Neuron (in vitro differentiated cells): ENCODE measurements at regions not wholly inside any gene's neighbourhood (a gene's known extent, or its start where the extent isn't known, plus 50 kb on each side); places are given as distances from the start of the nearest gene placed in this dataset.

ENCODE experiments used
- H2AFZ ChIP-seq: one replicate; pipeline ENCODE4 v1.6.1; 2013; ENCODE audit warnings: low read depth, mild to moderate bottlenecking, inconsistent platforms, low read length, moderate library complexity
- H3K27me3 ChIP-seq: one replicate; pipeline ENCODE4 v1.6.1; 2013; ENCODE audit warnings: low read length; ENCODE audit not compliant: insufficient read depth
- H3K36me3 ChIP-seq: one replicate; pipeline ENCODE4 v1.6.1; 2013; ENCODE audit warnings: low read length; ENCODE audit not compliant: insufficient read depth
- H3K4me1 ChIP-seq: one replicate; pipeline ENCODE4 v1.6.1; 2013; ENCODE audit warnings: low read length; ENCODE audit not compliant: insufficient read depth
- H3K4me3 ChIP-seq: 2 replicates; pipeline ENCODE4 v1.5.1; 2013; ENCODE audit warnings: mild to moderate bottlenecking, low read length, moderate library complexity
- H3K9me3 ChIP-seq: one replicate; pipeline ENCODE4 v1.6.1; 2013; ENCODE audit warnings: low read length

- Histone ChIP-seq H2AFZ (no peak overlapping the region), H3K9me3 (peaks cover 4% of the 10 kb centered on the region), H3K27me3 (no peaks in the 10 kb centered on the region), H3K4me3 (no peak overlapping the region), H3K4me1 (peaks cover 5% of the 10 kb centered on the region), H3K36me3 (no peaks in the 10 kb centered on the region)
These were observed 281.2 kb upstream of the SGK1 start for GRCh38 chr6:134599079-134599478.

GRCh38 chr6:134596191-134596590 is 278.3 kb upstream of the SGK1 start:
- Histone ChIP-seq H3K4me1 (peaks cover 18% of the 10 kb centered on the region), H2AFZ (no peak overlapping the region), H3K9me3 (peaks cover 4% of the 10 kb centered on the region), H3K36me3 (no peaks in the 10 kb centered on the region), H3K4me3 (no peak overlapping the region), H3K27me3 (no peaks in the 10 kb centered on the region)

- H3K36me3 ChIP-seq, result no peaks in the 10 kb centered on the region
These were observed 277.0 kb upstream of the SGK1 start for GRCh38 chr6:134594881-134595280.

DNA sequence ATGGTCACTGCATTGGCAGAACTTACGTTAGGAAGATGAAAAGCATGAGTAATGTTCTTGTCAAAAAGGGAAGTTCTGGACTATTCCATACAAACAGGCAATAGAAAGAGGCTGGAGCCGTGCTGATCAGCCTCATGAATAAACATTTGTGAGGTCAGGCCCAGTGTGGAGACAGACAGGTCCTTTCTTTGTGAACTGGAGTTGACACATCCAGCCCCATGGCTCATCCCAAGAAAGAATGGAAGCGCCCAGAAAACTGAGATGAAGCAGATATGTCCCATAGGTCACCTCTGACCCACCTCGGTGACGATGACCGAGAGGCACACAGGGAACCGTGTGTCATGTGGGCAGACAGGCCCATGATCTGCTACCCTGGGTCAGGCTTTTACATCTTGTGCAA is 276.0 kb upstream of the SGK1 start:
- no peaks in the 10 kb centered on the region for H3K36me3 ChIP-seq
- no peaks in the 10 kb centered on the region for H3K27me3 ChIP-seq
- peaks cover 18% of the 10 kb centered on the region for H3K4me1 ChIP-seq
- H3K4me3 ChIP-seq, result no peak overlapping the region
- no peaks in the 10 kb centered on the region for H3K9me3 ChIP-seq
- peak overlapping the region; percentile 32 for H2AFZ ChIP-seq

More at GRCh38 chr6:134594881-134595280, 277.0 kb upstream of the SGK1 start:
- Histone ChIP-seq H2AFZ (no peak overlapping the region), H3K27me3 (no peaks in the 10 kb centered on the region), H3K4me3 (no peak overlapping the region), H3K4me1 (peaks cover 18% of the 10 kb centered on the region), H3K9me3 (no peaks in the 10 kb centered on the region)

DNA sequence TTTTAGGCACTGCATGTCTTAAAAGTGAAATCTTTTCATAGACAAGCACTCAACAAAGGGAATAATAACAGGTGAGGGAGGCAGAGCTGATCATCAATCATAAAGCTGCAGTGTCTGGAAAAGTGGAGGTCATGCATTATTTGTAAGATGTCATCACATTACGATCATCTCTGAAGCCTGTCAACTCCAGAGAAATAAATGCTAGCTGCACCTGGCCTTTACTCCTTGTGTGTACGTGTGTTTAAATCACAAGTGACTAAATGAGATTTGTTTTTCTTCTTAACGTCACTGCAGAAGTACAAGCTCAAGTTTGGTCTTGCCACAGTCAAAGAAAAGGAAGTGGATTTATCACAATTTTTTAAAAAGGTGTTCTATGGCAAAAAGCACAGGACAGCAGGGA is 275.5 kb upstream of the SGK1 start:
- Histone ChIP-seq H2AFZ (peak overlapping the region; percentile 32), H3K4me1 (peaks cover 18% of the 10 kb centered on the region), H3K4me3 (no peak overlapping the region), H3K36me3 (no peaks in the 10 kb centered on the region), H3K27me3 (no peaks in the 10 kb centered on the region), H3K9me3 (no peaks in the 10 kb centered on the region)

DNA sequence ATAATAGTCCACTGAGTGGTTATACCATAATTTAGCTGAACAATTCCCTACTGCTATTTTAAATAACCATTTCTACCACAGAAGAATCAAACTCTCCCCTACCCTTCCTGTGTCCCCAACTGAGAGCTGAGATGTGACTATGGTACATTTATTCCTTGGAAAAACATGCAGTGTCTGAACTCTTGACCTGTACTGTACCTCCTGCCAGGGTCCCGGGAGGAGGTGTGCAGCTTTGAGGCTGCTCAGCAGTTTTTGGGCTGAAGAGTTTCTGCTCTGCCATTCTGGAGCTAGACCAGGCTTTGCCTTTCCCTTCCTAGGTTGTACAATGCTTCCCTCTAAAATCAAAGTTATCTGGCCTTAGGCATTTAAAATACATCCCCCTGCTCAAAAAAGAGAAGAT is 275.1 kb upstream of the SGK1 start:
- Histone ChIP-seq H3K4me1 (peaks cover 18% of the 10 kb centered on the region), H3K4me3 (no peak overlapping the region), H3K27me3 (no peaks in the 10 kb centered on the region), H2AFZ (no peak overlapping the region), H3K36me3 (no peaks in the 10 kb centered on the region), H3K9me3 (no peaks in the 10 kb centered on the region)

- Histone ChIP-seq H2AFZ (no peak overlapping the region), H3K4me3 (no peak overlapping the region), H3K4me1 (peaks cover 22% of the 10 kb centered on the region), H3K9me3 (no peaks in the 10 kb centered on the region), H3K36me3 (no peaks in the 10 kb centered on the region), H3K27me3 (no peaks in the 10 kb centered on the region)
These were observed 272.5 kb upstream of the SGK1 start for GRCh38 chr6:134590449-134590848.

DNA sequence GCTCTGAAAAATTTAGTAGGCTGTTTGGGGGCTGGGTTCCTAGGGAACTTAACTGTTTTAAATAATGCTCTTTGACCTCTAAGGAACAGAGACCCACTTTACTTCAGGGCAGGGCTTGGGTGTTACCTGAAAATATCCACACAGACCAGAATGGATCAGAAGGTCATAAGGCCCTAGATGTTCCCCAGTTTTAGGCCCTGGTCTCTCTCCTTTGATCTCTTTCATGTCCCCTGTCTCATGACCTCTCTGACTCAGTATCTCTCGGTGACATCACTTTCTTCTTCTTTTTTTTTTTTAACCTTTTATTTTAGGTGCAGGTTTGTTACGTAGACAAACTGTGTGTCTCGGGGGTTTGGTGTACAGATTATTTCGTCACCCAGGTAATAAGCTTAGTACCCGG is 272.1 kb upstream of the SGK1 start:
- no peak overlapping the region for H3K4me3 ChIP-seq
- no peaks in the 10 kb centered on the region for H3K27me3 ChIP-seq
- no peak overlapping the region for H2AFZ ChIP-seq
- H3K9me3 ChIP-seq, result no peaks in the 10 kb centered on the region
- peaks cover 27% of the 10 kb centered on the region for H3K4me1 ChIP-seq
- H3K36me3 ChIP-seq, result no peaks in the 10 kb centered on the region

- H3K4me1 ChIP-seq, result peaks cover 31% of the 10 kb centered on the region
- H3K27me3 ChIP-seq, result no peaks in the 10 kb centered on the region
- H3K36me3 ChIP-seq, result no peaks in the 10 kb centered on the region
- H2AFZ ChIP-seq, result no peak overlapping the region
- H3K9me3 ChIP-seq, result no peaks in the 10 kb centered on the region
- H3K4me3 ChIP-seq, result no peak overlapping the region
These were observed 271.6 kb upstream of the SGK1 start for GRCh38 chr6:134589512-134589911.

- no peak overlapping the region for H2AFZ ChIP-seq
- H3K36me3 ChIP-seq, result no peaks in the 10 kb centered on the region
- no peak overlapping the region for H3K4me3 ChIP-seq
- H3K9me3 ChIP-seq, result no peaks in the 10 kb centered on the region
- H3K4me1 ChIP-seq, result peaks cover 23% of the 10 kb centered on the region
- no peaks in the 10 kb centered on the region for H3K27me3 ChIP-seq
These were observed 270.4 kb upstream of the SGK1 start for GRCh38 chr6:134588267-134588666.

DNA sequence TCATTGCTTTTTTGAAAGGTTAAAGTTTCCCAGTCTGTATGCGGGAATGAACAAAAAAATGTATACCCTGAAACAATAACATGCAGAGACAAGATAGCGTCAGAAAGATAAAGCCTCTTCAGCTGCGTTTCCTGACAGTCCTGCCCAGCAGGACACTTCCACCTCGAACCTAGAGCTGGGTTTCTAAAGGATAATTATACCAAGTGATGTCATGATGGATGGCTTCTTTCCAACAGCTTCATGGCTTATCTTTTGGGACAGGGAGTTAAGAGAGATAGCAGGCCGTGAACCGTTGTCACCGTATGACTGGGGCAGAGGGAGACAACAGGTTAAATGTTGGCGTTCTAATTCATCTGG is 267.6 kb upstream of the SGK1 start:
- H2AFZ ChIP-seq, result no peak overlapping the region
- H3K27me3 ChIP-seq, result no peaks in the 10 kb centered on the region
- no peaks in the 10 kb centered on the region for H3K9me3 ChIP-seq
- no peaks in the 10 kb centered on the region for H3K36me3 ChIP-seq
- H3K4me1 ChIP-seq, result peaks cover 18% of the 10 kb centered on the region
- no peak overlapping the region for H3K4me3 ChIP-seq

DNA sequence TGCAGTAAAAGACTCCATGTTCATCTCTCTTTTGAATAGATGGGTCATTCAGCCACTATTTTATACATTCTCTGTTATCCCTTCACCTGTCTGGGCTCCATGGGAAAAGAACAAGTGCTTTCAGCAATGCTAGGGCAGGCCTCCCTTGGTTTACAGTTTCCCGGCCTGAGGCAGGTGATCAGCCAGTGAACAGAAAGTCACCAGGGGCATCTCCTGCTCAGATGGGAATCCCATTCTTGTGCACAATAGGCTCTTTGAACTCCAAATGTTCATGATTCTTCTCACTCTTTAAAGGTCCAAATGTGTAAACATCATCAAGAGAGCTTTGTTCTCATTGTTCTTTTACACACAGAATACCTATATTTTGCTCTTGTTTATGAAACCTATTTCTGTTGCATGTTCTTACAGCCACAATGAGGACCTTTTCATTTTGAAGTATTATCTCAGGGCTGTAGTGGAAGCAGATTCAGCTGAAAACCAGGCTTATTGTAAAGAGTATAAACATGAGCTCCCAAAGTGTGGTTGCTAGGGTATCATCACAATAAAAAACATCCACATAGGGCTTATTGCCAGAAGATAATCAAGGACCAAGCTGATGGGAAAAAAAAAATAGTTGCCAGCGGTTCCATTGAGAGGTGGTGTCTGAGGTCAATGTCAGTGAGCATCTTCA is 267.1 kb upstream of the SGK1 start:
- no peak overlapping the region for H3K4me3 ChIP-seq
- H3K9me3 ChIP-seq, result no peaks in the 10 kb centered on the region
- no peaks in the 10 kb centered on the region for H3K36me3 ChIP-seq
- H3K4me1 ChIP-seq, result peaks cover 18% of the 10 kb centered on the region
- no peaks in the 10 kb centered on the region for H3K27me3 ChIP-seq
- no peak overlapping the region for H2AFZ ChIP-seq

- Histone ChIP-seq H3K27me3 (no peaks in the 10 kb centered on the region), H3K9me3 (no peaks in the 10 kb centered on the region), H3K4me3 (no peak overlapping the region), H3K36me3 (no peaks in the 10 kb centered on the region), H2AFZ (no peak overlapping the region), H3K4me1 (no peaks in the 10 kb centered on the region)
These were observed 260.1 kb upstream of the SGK1 start for GRCh38 chr6:134577998-134578397.

- no peak overlapping the region for H3K4me3 ChIP-seq
These were observed 257.3 kb upstream of the SGK1 start for GRCh38 chr6:134575221-134575620.

More at GRCh38 chr6:134575221-134575620, 257.3 kb upstream of the SGK1 start:
- Histone ChIP-seq H3K9me3 (no peaks in the 10 kb centered on the region), H3K36me3 (no peaks in the 10 kb centered on the region), H3K27me3 (no peaks in the 10 kb centered on the region), H3K4me1 (no peaks in the 10 kb centered on the region), H2AFZ (no peak overlapping the region)
